Posterior vena cava (tissue), 2 donors: ENCODE measurements at regions not wholly inside any gene's neighbourhood (a gene's known extent, or its start where the extent isn't known, plus 50 kb on each side); places are given as distances from the start of the nearest gene placed in this dataset.

Experiments
- DNase-seq: peaks from one replicate; pipeline ENCODE4 v3.0.0-alpha.2; 2020; ENCODE audit warnings: low spot score
- intact Hi-C, 2 donors: fragments of 100-400 bp; cut with DNase I; formaldehyde crosslinking; loops; one replicate each; pipeline versions ENCODE4 v1.14.1 to v1.14.2; 2022 to 2023
- donor health status: DM: yes; HTN: yes; CAD: no.
- donor health status: DM: yes; HTN: yes; CAD: no.

- intact Hi-C loops: no loop called here
These were observed 186.9 kb downstream of the FOXB1 start for GRCh38 chr15:60191016-60191415.

DNA sequence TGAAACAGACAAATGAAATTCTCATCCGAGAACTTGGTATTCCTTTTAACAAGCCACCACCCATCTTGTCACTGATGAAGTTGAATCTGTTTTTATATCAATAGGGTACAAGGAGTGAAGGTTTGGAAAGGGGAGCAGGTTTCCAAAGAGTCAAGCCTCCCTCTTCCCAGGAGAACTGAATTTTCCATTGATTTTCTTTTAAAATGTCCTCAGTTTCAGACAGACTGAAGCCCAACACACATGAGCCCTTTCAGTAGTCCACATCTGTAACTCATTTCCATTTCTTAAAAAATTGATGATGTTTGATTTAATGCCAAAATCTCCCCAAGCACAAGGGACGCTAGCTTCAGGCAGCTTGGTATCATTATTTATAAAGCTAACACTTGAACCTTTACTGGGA is 187.7 kb downstream of the FOXB1 start:
- DNase-seq: no peak
- intact Hi-C loops: no loop called here

More at GRCh38 chr15:60191016-60191415, 186.9 kb downstream of the FOXB1 start:
- no peak for DNase-seq

DNA sequence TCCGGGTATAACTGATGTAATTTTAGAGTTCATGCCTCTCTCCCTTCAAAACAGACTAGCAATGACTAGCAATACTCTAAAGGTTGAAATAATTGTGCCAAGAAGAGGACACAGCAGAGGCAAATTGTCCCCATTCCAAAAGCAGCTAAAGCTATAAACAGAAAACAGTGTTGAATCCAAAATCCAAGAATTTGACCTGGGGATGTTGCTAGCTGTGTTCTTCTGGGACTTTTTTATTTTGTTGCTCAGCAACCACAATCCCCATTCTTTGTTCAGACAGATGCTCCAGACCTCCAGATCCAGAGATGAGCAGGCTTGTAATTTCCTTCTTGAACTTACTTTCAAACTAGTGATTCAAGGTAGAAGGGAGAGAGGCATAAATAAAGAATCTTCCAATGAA is 191.5 kb downstream of the FOXB1 start:
- intact Hi-C loops: no loop called here
- DNase-seq: no peak

GRCh38 chr15:60204131-60204885 is 193.5 kb downstream of the ANXA2 start:
- intact Hi-C loops: no loop called here

GRCh38 chr15:60208709-60209108 is 189.1 kb downstream of the ANXA2 start:
- intact Hi-C loops: no loop called here
- DNase-seq: no peak

More at GRCh38 chr15:60204131-60204885, 193.5 kb downstream of the ANXA2 start:
- no peak for DNase-seq

GRCh38 chr15:60212536-60212935 is 185.2 kb downstream of the ANXA2 start:
- DNase-seq: no peak

GRCh38 chr15:60213377-60214000 is 184.3 kb downstream of the ANXA2 start:
- intact Hi-C loops: no loop called here
- DNase-seq: no peak

More at GRCh38 chr15:60212536-60212935, 185.2 kb downstream of the ANXA2 start:
- intact Hi-C loops: no loop called here

- no peak for DNase-seq
- intact Hi-C loops: no loop called here
These were observed 183.6 kb downstream of the ANXA2 start for GRCh38 chr15:60214201-60214600.

DNA sequence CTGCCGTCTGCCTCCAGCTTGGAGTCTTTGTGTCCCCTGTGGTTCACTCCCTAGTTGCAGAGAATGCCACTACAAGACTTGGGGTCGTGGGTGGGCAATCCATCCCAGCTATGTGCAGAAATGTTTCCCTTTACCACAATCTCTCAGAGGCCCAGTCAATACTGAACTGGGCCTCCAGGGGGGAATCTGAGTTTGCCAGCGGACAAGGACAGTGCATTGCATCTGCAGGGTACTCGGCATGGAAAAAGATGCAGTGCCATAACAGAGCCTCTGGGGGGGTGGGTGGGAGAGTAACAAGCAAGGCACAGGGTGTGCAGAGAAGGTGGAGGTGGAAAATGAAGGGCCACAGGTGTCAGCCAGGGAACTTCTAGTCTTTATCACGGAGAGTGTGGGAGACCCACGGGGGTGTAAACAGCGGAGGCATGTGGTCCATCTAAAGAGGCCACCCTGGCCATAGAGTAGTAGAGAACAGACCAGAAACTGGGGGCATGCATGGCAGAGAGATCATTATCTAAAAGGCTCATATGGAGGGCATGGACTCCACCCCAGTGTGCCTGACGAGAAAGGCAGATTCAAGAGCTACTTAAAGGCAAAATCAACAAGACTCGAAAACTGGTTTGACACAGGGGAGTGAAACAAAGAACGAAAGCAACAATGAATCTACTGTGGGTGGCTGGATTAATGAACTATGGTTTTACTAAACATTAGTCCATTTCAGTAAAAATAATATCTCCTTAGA is 182.4 kb downstream of the ANXA2 start:
- intact Hi-C loops: no loop called here
- DNase-seq: no peak

GRCh38 chr15:60217161-60217560 is 180.6 kb downstream of the ANXA2 start:
- no peak for DNase-seq
- intact Hi-C loops: no loop called here

- intact Hi-C loops: no loop called here
- DNase-seq: no peak
These were observed 179.5 kb downstream of the ANXA2 start for GRCh38 chr15:60218256-60218655.

GRCh38 chr15:60219866-60220265 is 177.9 kb downstream of the ANXA2 start:
- DNase-seq: no peak
- intact Hi-C loops: no loop called here

GRCh38 chr15:60221356-60221755 is 176.4 kb downstream of the ANXA2 start:
- intact Hi-C loops: no loop called here
- no peak for DNase-seq

DNA sequence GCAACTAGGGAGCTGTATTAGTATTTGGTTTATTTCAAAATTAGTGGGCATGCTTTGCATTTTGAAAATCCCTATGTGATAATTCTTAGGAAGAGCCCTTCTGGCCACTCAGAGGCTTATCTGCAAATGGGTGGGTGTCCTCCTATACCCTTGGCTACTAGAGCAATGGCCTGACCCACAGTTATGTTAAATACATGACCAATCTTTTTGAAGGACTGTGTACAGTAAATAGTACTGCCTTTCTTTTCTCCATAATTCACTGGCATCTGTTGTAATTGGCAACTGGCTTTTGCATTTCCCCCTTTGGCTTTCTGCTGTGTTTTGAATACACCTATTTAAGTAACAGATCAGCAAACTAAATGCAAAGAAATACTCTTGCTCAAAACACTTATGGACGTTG is 175.4 kb downstream of the ANXA2 start:
- intact Hi-C loops: no loop called here
- no peak for DNase-seq

DNA sequence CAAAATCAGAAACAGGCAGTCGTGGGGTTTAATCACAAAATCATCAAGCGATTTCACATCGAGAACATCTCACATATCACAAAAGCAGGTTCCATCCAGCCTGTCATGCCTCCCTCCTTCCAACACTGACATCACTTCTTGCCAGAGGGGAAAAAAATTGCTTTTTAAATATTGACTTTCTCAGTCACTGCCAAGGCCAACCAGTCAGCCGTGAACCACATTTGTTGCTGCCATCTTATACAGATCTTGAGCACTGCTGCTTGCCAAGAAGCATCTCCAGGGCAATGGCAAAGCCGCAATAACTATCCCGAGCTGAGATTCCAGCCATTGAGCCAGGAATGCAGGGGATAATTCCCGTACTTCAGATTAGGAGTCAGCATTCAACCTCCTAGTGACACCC is 174.6 kb downstream of the ANXA2 start:
- intact Hi-C loops: no loop called here
- DNase-seq: no peak

DNA sequence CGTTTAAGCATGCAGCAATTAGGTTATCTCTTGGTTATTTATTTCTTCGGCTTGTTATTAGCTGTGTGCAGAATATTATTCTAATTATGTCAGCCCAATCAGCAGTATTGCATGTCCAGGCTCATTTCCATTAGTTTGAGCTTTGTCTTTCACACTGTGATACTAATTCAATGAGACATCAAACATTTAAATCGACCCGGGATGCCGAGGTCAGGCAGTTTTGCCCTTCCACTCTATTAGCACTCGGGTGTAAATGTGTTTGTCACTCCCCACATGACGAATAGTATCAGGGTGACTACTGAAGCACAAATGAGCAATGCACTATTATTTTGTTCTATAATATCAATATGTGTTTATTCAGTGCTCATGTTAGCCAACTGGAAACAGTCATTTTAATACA is 170.9 kb downstream of the ANXA2 start:
- no peak for DNase-seq
- intact Hi-C loops: no loop called here

- intact Hi-C loops: no loop called here
- no peak for DNase-seq
These were observed 169.7 kb downstream of the ANXA2 start for GRCh38 chr15:60228101-60228500.

DNA sequence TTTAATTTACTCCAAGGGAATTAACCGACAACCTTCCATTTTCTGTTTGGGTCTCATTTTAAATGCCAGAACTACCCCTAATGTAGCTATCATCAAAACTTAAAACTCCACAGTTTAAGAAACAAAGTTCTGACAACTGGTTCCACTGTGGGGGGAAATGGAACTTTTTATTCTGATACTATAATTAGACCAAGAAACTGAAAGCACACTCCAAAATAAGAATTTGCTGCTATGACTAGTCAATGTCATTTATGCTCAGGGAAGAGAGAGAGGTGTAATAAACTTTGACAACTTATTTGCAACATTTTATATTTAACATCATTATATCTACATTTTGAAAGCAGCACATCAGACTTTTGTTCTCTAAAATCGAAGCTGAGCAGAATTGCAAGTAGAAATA is 169.2 kb downstream of the ANXA2 start:
- DNase-seq: no peak
- intact Hi-C loops: no loop called here

DNA sequence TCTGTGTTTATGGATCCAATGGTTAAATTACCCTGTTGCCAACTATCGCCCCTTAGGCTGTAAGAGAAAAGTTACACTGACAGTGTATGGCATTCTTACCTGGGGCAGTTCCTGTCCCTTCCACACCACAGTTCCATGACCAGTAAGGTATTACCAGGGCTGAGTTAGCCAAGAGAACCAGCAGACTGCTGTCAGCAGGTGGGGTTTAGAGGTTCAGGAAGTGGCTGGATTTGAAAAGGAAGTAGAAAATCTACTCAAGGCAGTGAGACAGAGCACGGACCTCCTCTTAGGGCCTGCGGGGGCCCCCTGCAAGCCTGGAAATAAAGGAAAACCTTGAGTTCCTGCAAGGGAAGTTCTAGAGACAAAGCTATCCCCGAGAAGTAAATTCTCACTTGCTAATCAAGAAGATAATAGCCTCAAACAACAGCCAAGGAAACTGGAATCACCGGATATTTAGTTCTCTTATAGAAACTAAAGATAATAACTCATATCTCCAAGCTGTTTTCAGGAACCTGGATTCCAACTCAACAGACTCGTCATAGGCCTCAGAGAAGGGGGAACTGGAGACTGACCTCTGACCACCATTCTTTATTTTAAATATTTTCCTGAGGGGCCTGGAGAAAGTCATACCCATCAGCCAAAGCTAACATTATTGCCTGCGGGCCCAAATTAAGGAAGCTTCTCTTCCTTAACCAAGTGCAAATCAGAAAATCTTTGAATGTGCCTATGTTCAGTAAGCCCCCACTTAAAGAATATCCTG is 161.7 kb downstream of the ANXA2 start:
- no peak for DNase-seq
- intact Hi-C loops: no loop called here

DNA sequence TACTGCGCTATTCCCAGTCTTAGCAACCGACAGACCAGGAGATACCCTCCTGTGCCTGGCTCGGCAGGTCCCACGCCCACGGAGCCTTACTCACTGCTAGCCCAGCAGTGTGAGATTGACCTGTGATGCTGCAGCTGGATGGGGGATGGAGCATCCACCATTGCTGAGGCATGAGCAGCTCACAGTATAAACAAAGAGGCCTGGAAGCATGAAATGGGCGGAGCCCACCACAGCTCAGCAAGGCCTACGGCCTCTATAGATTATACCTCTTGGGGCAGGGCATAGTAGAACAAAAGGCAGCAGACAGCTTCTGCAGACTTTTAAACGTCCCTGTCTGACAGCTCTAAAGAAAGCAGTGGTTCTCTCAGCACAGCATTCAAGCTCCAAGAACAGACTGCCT is 160.3 kb downstream of the ANXA2 start:
- intact Hi-C loops: no loop called here
- no peak for DNase-seq
